Activated CD4-positive, alpha-beta T cell treated with anti-CD3 and anti-CD28 coated beads, Interleukin-2, amount 10 ng/mL, durations not matched to agents 24 days and 14 days (primary cell): ENCODE measurements at regions not wholly inside any gene's neighbourhood (a gene's known extent, or its start where the extent isn't known, plus 50 kb on each side); places are given as distances from the start of the nearest gene placed in this dataset.
"Not testable (repeated sequence)": the region's sequence is repeated elsewhere in the genome, so short reads cannot be mapped to it uniquely, and the experiment has no call there.

Experiments
- DNase-seq: peaks from one replicate; pipeline ENCODE4 v3.0.0; 2022
- H3K27ac Mint-ChIP-seq: one replicate; pipeline ENCODE4 v1.8.0; 2022; ENCODE audit warnings: mild to moderate bottlenecking, mixed read lengths
- H3K27me3 Mint-ChIP-seq: one replicate; pipeline ENCODE4 v1.8.0; 2022; ENCODE audit warnings: mixed read lengths
- H3K36me3 Mint-ChIP-seq: one replicate; pipeline ENCODE4 v1.8.0; 2022; ENCODE audit warnings: low read depth, mild to moderate bottlenecking, mixed read lengths
- H3K4me1 Mint-ChIP-seq: one replicate; pipeline ENCODE4 v1.8.0; 2021; ENCODE audit warnings: mixed read lengths
- H3K4me3 Mint-ChIP-seq: one replicate; pipeline ENCODE4 v1.8.0; 2022; ENCODE audit warnings: mild to moderate bottlenecking, moderate library complexity, mixed read lengths
- H3K9me3 Mint-ChIP-seq: one replicate; pipeline ENCODE4 v1.8.0; 2021; ENCODE audit warnings: mixed read lengths
- intact Hi-C: fragments of 100-400 bp; cut with micrococcal nuclease; formaldehyde crosslinking; loops from one replicate; pipeline ENCODE4 v1.15.1; 2023

- Mint-ChIP-seq H3K36me3 (no peaks in the 10 kb centered on the region), H3K4me1 (no peaks in the 10 kb centered on the region), H3K27ac (no peak overlapping the region), H3K4me3 (no peak overlapping the region), H3K27me3 (no peaks in the 10 kb centered on the region), H3K9me3 (no peaks in the 10 kb centered on the region)
- DNase-seq, result no peak
- intact Hi-C loops, result no loop called here
Measured at GRCh38 chr4:181821039-181822004, 421.9 kb upstream of the TENM3 start.

GRCh38 chr4:181822005-181822375, 421.2 kb upstream of the TENM3 start:
- intact Hi-C loops, result no loop called here
- H3K36me3 Mint-ChIP-seq, result no peaks in the 10 kb centered on the region
- no peak overlapping the region for H3K27ac Mint-ChIP-seq
- no peaks in the 10 kb centered on the region for H3K27me3 Mint-ChIP-seq
- no peak for DNase-seq
- no peak overlapping the region for H3K4me3 Mint-ChIP-seq
- H3K4me1 Mint-ChIP-seq, result no peaks in the 10 kb centered on the region
- H3K9me3 Mint-ChIP-seq, result no peaks in the 10 kb centered on the region

GRCh38 chr4:181823183-181823582, 420.0 kb upstream of the TENM3 start:
- no peaks in the 10 kb centered on the region for H3K4me1 Mint-ChIP-seq
- H3K9me3 Mint-ChIP-seq, result no peaks in the 10 kb centered on the region
- intact Hi-C loops, result no loop called here
- no peak overlapping the region for H3K27ac Mint-ChIP-seq
- H3K36me3 Mint-ChIP-seq, result no peaks in the 10 kb centered on the region
- no peaks in the 10 kb centered on the region for H3K27me3 Mint-ChIP-seq
- DNase-seq, result peak; percentile 7
- H3K4me3 Mint-ChIP-seq, result no peak overlapping the region

- Mint-ChIP-seq H3K4me1 (no peaks in the 10 kb centered on the region), H3K27ac (no peak overlapping the region), H3K9me3 (no peaks in the 10 kb centered on the region), H3K36me3 (no peaks in the 10 kb centered on the region), H3K27me3 (no peaks in the 10 kb centered on the region), H3K4me3 (no peak overlapping the region)
- intact Hi-C loops, result no loop called here
- peak; percentile 3 for DNase-seq
Measured at GRCh38 chr4:181823645-181824044, 419.6 kb upstream of the TENM3 start.

GRCh38 chr4:181825564-181825963, 417.6 kb upstream of the TENM3 start:
- Mint-ChIP-seq H3K9me3 (no peaks in the 10 kb centered on the region), H3K36me3 (no peaks in the 10 kb centered on the region), H3K27ac (no peak overlapping the region), H3K4me3 (no peak overlapping the region), H3K27me3 (no peaks in the 10 kb centered on the region), H3K4me1 (no peaks in the 10 kb centered on the region)
- peak; percentile 11 for DNase-seq
- intact Hi-C loops, result no loop called here

- intact Hi-C loops, result no loop called here
- H3K9me3 Mint-ChIP-seq, result no peaks in the 10 kb centered on the region
- no peaks in the 10 kb centered on the region for H3K36me3 Mint-ChIP-seq
- no peaks in the 10 kb centered on the region for H3K4me1 Mint-ChIP-seq
- H3K27ac Mint-ChIP-seq, result no peak overlapping the region
- DNase-seq, result peak; percentile 13
- H3K27me3 Mint-ChIP-seq, result no peaks in the 10 kb centered on the region
- H3K4me3 Mint-ChIP-seq, result no peak overlapping the region
Measured at GRCh38 chr4:181827246-181827645, 416.0 kb upstream of the TENM3 start.

GRCh38 chr4:181830404-181831035, 412.7 kb upstream of the TENM3 start:
- intact Hi-C loops, result no loop called here
- no peak overlapping the region for H3K4me3 Mint-ChIP-seq
- no peaks in the 10 kb centered on the region for H3K36me3 Mint-ChIP-seq

GRCh38 chr4:181834071-181834470, 409.1 kb upstream of the TENM3 start:
- intact Hi-C loops, result no loop called here
- H3K27me3 Mint-ChIP-seq, result no peaks in the 10 kb centered on the region
- H3K9me3 Mint-ChIP-seq, result no peaks in the 10 kb centered on the region
- no peak for DNase-seq
- H3K36me3 Mint-ChIP-seq, result no peaks in the 10 kb centered on the region
- H3K27ac Mint-ChIP-seq, result no peak overlapping the region
- H3K4me1 Mint-ChIP-seq, result no peaks in the 10 kb centered on the region
- no peak overlapping the region for H3K4me3 Mint-ChIP-seq

More at GRCh38 chr4:181830404-181831035, 412.7 kb upstream of the TENM3 start:
- Mint-ChIP-seq H3K4me1 (no peaks in the 10 kb centered on the region), H3K9me3 (no peaks in the 10 kb centered on the region), H3K27ac (no peak overlapping the region), H3K27me3 (no peaks in the 10 kb centered on the region)
- DNase-seq, result peak; percentile 25

GRCh38 chr4:181835348-181835747, 407.9 kb upstream of the TENM3 start:
- H3K27me3 Mint-ChIP-seq, result no peaks in the 10 kb centered on the region
- no peaks in the 10 kb centered on the region for H3K4me1 Mint-ChIP-seq
- intact Hi-C loops, result no loop called here
- no peak overlapping the region for H3K4me3 Mint-ChIP-seq
- H3K36me3 Mint-ChIP-seq, result no peaks in the 10 kb centered on the region
- H3K9me3 Mint-ChIP-seq, result no peaks in the 10 kb centered on the region
- peak; percentile 4 for DNase-seq
- no peak overlapping the region for H3K27ac Mint-ChIP-seq

- Mint-ChIP-seq H3K4me1 (no peaks in the 10 kb centered on the region), H3K4me3 (no peak overlapping the region), H3K27ac (no peak overlapping the region), H3K36me3 (no peaks in the 10 kb centered on the region), H3K9me3 (no peaks in the 10 kb centered on the region), H3K27me3 (no peaks in the 10 kb centered on the region)
- intact Hi-C loops, result no loop called here
- no peak for DNase-seq
Measured at GRCh38 chr4:181838253-181838652, 404.9 kb upstream of the TENM3 start.

GRCh38 chr4:181843797-181844196, 399.4 kb upstream of the TENM3 start:
- H3K4me1 Mint-ChIP-seq, H3K27me3 Mint-ChIP-seq, H3K27ac Mint-ChIP-seq, DNase-seq, intact Hi-C loops, H3K36me3 Mint-ChIP-seq, H3K9me3 Mint-ChIP-seq, H3K4me3 Mint-ChIP-seq: not testable (repeated sequence)

- H3K27ac Mint-ChIP-seq, result no peak overlapping the region
- H3K9me3 Mint-ChIP-seq, result no peaks in the 10 kb centered on the region
- no peaks in the 10 kb centered on the region for H3K4me1 Mint-ChIP-seq
- intact Hi-C loops, result no loop called here
- H3K27me3 Mint-ChIP-seq, result no peaks in the 10 kb centered on the region
- H3K36me3 Mint-ChIP-seq, result no peaks in the 10 kb centered on the region
- no peak overlapping the region for H3K4me3 Mint-ChIP-seq
- no peak for DNase-seq
Measured at GRCh38 chr4:181845617-181846016, 397.6 kb upstream of the TENM3 start.

- Mint-ChIP-seq H3K4me3 (no peak overlapping the region), H3K9me3 (no peaks in the 10 kb centered on the region), H3K27ac (no peak overlapping the region), H3K36me3 (no peaks in the 10 kb centered on the region), H3K4me1 (no peaks in the 10 kb centered on the region), H3K27me3 (no peaks in the 10 kb centered on the region)
- intact Hi-C loops, result no loop called here
- DNase-seq, result no peak
Measured at GRCh38 chr4:181846934-181847333, 396.3 kb upstream of the TENM3 start.

GRCh38 chr4:181848357-181848756, 394.8 kb upstream of the TENM3 start:
- no peaks in the 10 kb centered on the region for H3K36me3 Mint-ChIP-seq
- no peak overlapping the region for H3K4me3 Mint-ChIP-seq
- intact Hi-C loops, result no loop called here
- H3K9me3 Mint-ChIP-seq, result no peaks in the 10 kb centered on the region
- no peak overlapping the region for H3K27ac Mint-ChIP-seq
- no peaks in the 10 kb centered on the region for H3K4me1 Mint-ChIP-seq
- H3K27me3 Mint-ChIP-seq, result no peaks in the 10 kb centered on the region
- no peak for DNase-seq
